IgD-negative memory B cell (primary cell): ENCODE measurements at regions not wholly inside any gene's neighbourhood (a gene's known extent, or its start where the extent isn't known, plus 50 kb on each side); places are given as distances from the start of the nearest gene placed in this dataset.

Experiments used
- H3K27ac Mint-ChIP-seq, 3 donors: one replicate each; pipeline ENCODE4 v1.8.0; 2020 to 2022; ENCODE audit warnings: mild to moderate bottlenecking in 3 of 3, mixed read lengths in 3 of 3, moderate library complexity in 1 of 3
- H3K27me3 Mint-ChIP-seq: one replicate; pipeline ENCODE4 v1.8.0; 2021; ENCODE audit warnings: mixed read lengths
- H3K36me3 Mint-ChIP-seq: one replicate; pipeline ENCODE4 v1.8.0; 2020; ENCODE audit warnings: mild to moderate bottlenecking, mixed read lengths
- H3K4me1 Mint-ChIP-seq, 3 donors: one replicate each; pipeline ENCODE4 v1.8.0; 2020 to 2022; ENCODE audit warnings: mixed read lengths in 3 of 3, mild to moderate bottlenecking in 1 of 3
- H3K4me3 Mint-ChIP-seq, 4 donors: one replicate each; pipeline ENCODE4 v1.8.0; 2020 to 2022; ENCODE audit warnings: mild to moderate bottlenecking in 4 of 4, mixed read lengths in 4 of 4, moderate library complexity in 3 of 4
- H3K9me3 Mint-ChIP-seq, 3 donors: one replicate each; pipeline ENCODE4 v1.8.0; 2020 to 2021; ENCODE audit warnings: mixed read lengths in 3 of 3, mild to moderate bottlenecking in 1 of 3

- Mint-ChIP-seq H3K4me1 (no peaks in the 10 kb centered on the region), H3K36me3 (peaks cover 3% of the 10 kb centered on the region), H3K9me3 (peaks cover 0 to 5% (median 2%) of the 10 kb centered on the region in 3 donors), H3K27me3 (no peaks in the 10 kb centered on the region), H3K4me3 (no peak overlapping the region), H3K27ac (no peak overlapping the region)
These were observed 778.3 kb upstream of the SLC10A2 start for GRCh38 chr13:103844471-103844870.

- Mint-ChIP-seq H3K9me3 (peaks cover 0 to 3% (median 2%) of the 10 kb centered on the region in 3 donors), H3K4me1 (no peaks in the 10 kb centered on the region), H3K4me3 (no peak overlapping the region), H3K27ac (no peak overlapping the region), H3K27me3 (no peaks in the 10 kb centered on the region), H3K36me3 (no peaks in the 10 kb centered on the region)
These were observed 773.2 kb upstream of the SLC10A2 start for GRCh38 chr13:103839460-103839859.

GRCh38 chr13:103835052-103835451 lies 768.8 kb upstream of the SLC10A2 start:
- Mint-ChIP-seq H3K27me3 (no peaks in the 10 kb centered on the region), H3K4me1 (no peaks in the 10 kb centered on the region), H3K9me3 (peaks cover 0 to 7% (median 4%) of the 10 kb centered on the region in 3 donors), H3K36me3 (no peaks in the 10 kb centered on the region), H3K27ac (no peak overlapping the region), H3K4me3 (no peak overlapping the region)

DNA sequence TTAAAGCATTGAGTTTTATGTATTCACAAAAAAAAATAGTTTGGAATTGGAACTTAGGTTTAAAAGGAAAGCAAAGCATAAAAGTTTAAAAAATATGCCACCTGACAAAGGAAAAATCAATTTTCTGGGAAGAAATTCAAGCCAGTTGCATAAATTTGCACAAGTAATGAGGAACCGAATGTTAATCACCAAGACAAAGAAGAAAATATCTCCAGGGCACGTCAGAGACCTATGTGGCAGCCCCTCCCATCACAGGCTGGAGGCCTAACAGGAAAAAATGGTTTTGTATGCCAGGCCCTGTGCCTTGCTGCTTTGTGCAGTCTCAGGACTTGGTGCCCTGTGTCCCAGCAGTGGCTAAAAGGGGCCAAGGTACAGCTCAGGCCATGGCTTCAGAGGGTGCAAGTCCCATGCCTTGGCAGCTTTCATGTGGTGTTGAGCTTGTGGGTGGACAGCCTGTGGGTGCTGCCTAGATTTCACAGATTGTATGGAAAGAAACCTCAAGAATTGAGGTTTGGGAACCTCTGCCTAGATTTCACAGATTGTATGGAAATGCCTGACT lies 767.2 kb upstream of the SLC10A2 start:
- Mint-ChIP-seq H3K27ac (no peak overlapping the region), H3K27me3 (no peaks in the 10 kb centered on the region), H3K36me3 (no peaks in the 10 kb centered on the region), H3K4me1 (no peaks in the 10 kb centered on the region), H3K9me3 (peaks cover 0 to 5% (median 4%) of the 10 kb centered on the region in 3 donors), H3K4me3 (no peak overlapping the region)

DNA sequence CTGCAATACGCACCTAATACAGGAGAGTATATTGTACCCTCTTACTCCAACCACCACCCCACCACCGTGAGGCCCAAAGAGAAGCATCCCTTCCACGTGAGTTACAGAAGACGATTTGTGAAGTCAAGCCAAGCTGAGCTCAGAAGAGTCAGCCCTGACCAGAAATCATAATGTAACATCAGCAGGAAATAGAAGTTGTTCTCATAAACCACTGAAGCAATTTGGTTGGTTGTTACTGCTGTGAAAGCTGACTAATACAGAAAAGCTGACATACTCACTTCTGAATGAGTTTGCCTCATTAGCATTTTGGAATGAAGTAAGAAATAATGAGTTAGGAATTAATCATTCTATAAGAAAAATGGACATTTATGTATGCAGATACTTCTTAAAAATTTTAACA lies 749.4 kb upstream of the SLC10A2 start:
- no peak overlapping the region for H3K4me3 Mint-ChIP-seq
- H3K4me1 Mint-ChIP-seq: no peaks in the 10 kb centered on the region
- H3K27ac Mint-ChIP-seq: no peak overlapping the region
- H3K36me3 Mint-ChIP-seq: no peaks in the 10 kb centered on the region
- H3K27me3 Mint-ChIP-seq: no peaks in the 10 kb centered on the region
- H3K9me3 Mint-ChIP-seq: peaks cover 0 to 7% (median 7%) of the 10 kb centered on the region in 3 donors

- H3K9me3 Mint-ChIP-seq: peaks cover 0 to 9% (median 7%) of the 10 kb centered on the region in 3 donors
- no peak overlapping the region for H3K27ac Mint-ChIP-seq
- no peak overlapping the region for H3K4me3 Mint-ChIP-seq
- H3K27me3 Mint-ChIP-seq: no peaks in the 10 kb centered on the region
- H3K36me3 Mint-ChIP-seq: no peaks in the 10 kb centered on the region
- no peaks in the 10 kb centered on the region for H3K4me1 Mint-ChIP-seq
These were observed 746.8 kb upstream of the SLC10A2 start for GRCh38 chr13:103812971-103813370.

GRCh38 chr13:103812558-103812957 lies 746.3 kb upstream of the SLC10A2 start:
- Mint-ChIP-seq H3K27ac (no peak overlapping the region), H3K36me3 (no peaks in the 10 kb centered on the region), H3K4me1 (no peaks in the 10 kb centered on the region)

DNA sequence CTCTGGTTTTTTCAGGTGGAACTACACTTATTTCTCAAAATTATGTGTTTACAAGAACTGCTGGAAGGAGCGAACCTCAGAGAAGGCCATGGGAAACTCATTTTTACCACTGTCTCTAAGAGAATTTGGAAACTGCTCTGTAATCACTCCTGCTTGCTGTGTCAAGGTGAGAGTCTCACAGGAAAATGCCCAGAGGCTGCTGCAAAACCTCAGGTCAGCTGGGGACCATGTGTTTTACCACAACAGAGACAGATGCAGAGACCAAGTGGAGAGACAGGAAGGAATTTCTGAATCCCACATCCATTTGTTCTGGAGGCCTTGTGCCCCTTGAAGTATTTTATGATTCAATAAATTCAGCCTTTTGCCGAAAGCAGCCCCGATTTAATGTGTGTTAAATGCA lies 743.8 kb upstream of the SLC10A2 start:
- Mint-ChIP-seq H3K4me3 (no peak overlapping the region), H3K27ac (no peak overlapping the region), H3K9me3 (peaks cover 0 to 9% (median 5%) of the 10 kb centered on the region in 3 donors), H3K4me1 (no peaks in the 10 kb centered on the region), H3K27me3 (no peaks in the 10 kb centered on the region), H3K36me3 (no peaks in the 10 kb centered on the region)

More at GRCh38 chr13:103812558-103812957, 746.3 kb upstream of the SLC10A2 start:
- peaks cover 0 to 9% (median 5%) of the 10 kb centered on the region in 3 donors for H3K9me3 Mint-ChIP-seq
- no peak overlapping the region for H3K4me3 Mint-ChIP-seq
- H3K27me3 Mint-ChIP-seq: no peaks in the 10 kb centered on the region

DNA sequence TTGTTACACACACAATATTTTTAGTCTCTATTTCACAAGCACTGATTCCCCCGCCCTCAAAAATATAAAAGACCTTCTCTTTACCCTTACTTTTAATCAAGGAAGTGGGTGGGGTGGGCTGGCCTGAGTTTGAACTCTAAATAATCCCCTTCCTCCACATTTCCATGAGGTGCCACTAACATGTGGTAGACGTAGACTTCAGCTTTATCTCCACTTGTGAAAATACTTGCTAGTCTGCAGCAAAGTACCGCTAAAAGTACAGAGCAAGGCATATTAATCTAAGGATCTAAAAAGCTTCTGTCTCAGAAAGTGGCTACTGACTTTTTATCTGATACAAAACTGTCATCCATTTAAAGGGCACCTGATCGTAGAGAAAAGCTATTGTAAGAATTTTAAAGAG lies 739.6 kb upstream of the SLC10A2 start:
- no peaks in the 10 kb centered on the region for H3K4me1 Mint-ChIP-seq
- H3K27me3 Mint-ChIP-seq: no peaks in the 10 kb centered on the region
- H3K4me3 Mint-ChIP-seq: no peak overlapping the region
- H3K36me3 Mint-ChIP-seq: no peaks in the 10 kb centered on the region
- peaks cover 0 to 6% (median 0%) of the 10 kb centered on the region in 3 donors for H3K9me3 Mint-ChIP-seq
- no peak overlapping the region for H3K27ac Mint-ChIP-seq

DNA sequence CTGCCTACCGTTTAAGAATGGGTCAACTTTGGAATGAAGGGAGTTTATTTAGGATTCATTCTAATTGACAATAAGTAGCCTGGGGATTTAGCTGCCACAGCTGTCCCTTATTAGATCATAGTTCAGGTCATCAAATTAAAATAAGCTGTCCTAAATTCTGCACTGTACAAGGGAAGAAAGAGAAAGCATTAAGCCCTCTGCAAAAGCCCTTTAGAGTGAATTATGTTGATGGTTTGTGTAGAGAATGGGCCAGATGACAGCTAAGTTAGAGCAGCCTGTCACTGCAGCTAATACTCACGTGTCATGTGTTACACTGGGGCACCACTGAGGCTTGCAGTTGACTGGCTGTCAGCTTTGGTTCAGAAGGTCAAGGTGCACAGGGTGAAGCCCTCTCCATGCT lies 737.1 kb upstream of the SLC10A2 start:
- Mint-ChIP-seq H3K4me3 (no peak overlapping the region), H3K27ac (no peak overlapping the region)

DNA sequence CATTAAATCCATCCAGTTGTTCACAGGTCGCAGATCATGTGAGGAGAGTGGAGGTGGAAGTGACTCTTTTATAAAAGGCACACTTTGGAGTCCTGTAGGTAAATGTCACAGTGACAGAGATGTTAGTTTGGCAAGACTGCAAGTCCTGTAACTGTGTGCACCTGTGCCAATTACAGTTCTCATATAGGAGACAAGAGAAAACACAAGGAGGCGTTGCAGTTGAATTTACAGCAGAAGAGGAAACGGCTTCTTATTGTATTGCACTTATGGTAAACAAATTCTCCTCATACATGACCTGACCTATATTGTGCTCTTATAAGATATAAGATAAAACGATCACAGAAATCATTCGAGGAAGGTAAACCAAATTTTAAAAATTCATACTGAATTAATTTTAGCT lies 732.8 kb upstream of the SLC10A2 start:
- H3K36me3 Mint-ChIP-seq: no peaks in the 10 kb centered on the region
- H3K4me1 Mint-ChIP-seq: no peaks in the 10 kb centered on the region

More for the DNA sequence above, 737.1 kb upstream of the SLC10A2 start:
- Mint-ChIP-seq H3K4me1 (no peaks in the 10 kb centered on the region), H3K9me3 (no peaks in the 10 kb centered on the region), H3K36me3 (no peaks in the 10 kb centered on the region), H3K27me3 (no peaks in the 10 kb centered on the region)

DNA sequence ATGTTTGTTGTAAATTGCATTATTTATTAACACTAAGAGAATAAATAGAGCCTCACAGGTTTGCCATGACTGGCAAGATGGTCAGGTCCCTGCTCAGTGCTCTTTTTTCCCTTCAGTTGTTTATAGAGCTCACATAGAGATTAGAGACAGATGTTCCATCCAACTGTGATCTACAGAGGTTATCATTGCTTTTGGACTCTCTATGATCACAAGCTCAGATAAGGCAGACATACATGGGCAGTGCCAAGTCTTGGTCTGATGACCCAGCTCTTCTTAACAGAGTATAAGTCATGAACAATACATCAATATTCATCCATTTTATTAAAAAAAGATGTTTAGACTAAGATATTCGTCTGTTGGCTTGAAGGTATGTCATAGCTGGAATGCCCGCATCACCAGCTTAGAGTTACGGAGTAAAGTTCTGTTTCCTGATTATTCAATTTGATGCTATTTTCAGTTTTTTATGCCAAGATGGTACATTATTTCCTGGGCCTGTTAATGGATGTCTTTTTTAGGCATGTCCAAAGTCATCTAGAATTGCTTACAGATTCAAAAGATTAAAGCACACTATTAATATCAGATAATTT lies 729.8 kb upstream of the SLC10A2 start:
- Mint-ChIP-seq H3K27me3 (no peaks in the 10 kb centered on the region), H3K9me3 (peaks cover 0 to 10% (median 5%) of the 10 kb centered on the region in 3 donors), H3K27ac (no peak overlapping the region), H3K4me3 (no peak overlapping the region), H3K4me1 (no peaks in the 10 kb centered on the region), H3K36me3 (no peaks in the 10 kb centered on the region)

More for the DNA sequence above, 732.8 kb upstream of the SLC10A2 start:
- H3K9me3 Mint-ChIP-seq: no peaks in the 10 kb centered on the region
- no peaks in the 10 kb centered on the region for H3K27me3 Mint-ChIP-seq
- H3K27ac Mint-ChIP-seq: no peak overlapping the region
- no peak overlapping the region for H3K4me3 Mint-ChIP-seq

DNA sequence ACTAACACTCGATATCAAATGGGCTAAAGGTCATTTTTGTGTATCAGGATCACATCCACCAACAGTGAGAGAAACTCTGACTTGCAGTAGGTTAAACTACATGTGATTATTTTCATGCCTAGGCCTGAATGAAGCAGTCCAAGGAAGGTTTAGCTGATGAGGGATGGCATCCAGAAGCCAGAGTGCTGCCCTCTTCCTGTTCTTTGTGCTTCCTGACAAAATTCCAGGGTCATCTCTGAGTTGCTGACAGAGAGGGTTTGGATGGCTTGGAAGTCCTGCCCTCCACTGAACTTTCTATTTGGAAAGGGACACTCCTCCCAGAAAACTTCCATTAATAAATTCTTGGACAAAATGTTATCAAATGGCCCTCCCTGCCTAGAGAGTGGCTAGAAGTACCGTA lies 728.3 kb upstream of the SLC10A2 start:
- no peak overlapping the region for H3K4me3 Mint-ChIP-seq
- no peaks in the 10 kb centered on the region for H3K36me3 Mint-ChIP-seq
- no peaks in the 10 kb centered on the region for H3K4me1 Mint-ChIP-seq

DNA sequence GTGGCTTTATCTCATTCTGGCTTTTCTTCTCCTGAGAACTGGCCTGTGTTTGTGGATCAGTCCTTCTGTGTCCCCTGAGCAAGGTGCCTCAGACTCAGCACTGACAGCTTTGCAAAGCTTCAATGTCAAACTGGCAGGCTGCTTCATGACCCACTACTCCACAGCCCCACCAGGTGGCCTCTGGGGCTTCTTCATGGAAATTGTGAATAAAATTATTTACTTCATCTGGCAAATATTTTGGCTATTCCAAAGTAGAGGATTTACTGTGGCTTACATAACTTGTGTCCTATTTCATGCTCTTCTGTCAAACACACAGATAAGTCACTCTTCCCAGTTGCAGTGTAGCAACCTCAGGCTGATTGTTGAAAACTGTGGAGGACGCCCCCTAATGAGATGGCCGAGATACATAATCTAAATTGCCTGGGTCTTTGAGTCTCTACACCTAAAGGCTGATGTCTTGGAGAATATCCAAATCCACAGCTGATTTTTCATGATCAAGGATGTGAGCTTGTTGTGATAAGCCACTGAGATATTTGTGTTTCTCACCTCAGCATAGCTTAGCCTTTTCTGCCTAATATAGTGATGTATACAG lies 721.9 kb upstream of the SLC10A2 start:
- Mint-ChIP-seq H3K27ac (no peak overlapping the region), H3K9me3 (peaks cover 0 to 15% (median 0%) of the 10 kb centered on the region in 3 donors), H3K36me3 (no peaks in the 10 kb centered on the region), H3K4me1 (no peaks in the 10 kb centered on the region), H3K27me3 (no peaks in the 10 kb centered on the region), H3K4me3 (peak overlapping the region in 1 of 4 donors; percentile 51)

More for the DNA sequence above, 728.3 kb upstream of the SLC10A2 start:
- Mint-ChIP-seq H3K9me3 (peaks cover 0 to 11% (median 5%) of the 10 kb centered on the region in 3 donors), H3K27ac (no peak overlapping the region), H3K27me3 (no peaks in the 10 kb centered on the region)

DNA sequence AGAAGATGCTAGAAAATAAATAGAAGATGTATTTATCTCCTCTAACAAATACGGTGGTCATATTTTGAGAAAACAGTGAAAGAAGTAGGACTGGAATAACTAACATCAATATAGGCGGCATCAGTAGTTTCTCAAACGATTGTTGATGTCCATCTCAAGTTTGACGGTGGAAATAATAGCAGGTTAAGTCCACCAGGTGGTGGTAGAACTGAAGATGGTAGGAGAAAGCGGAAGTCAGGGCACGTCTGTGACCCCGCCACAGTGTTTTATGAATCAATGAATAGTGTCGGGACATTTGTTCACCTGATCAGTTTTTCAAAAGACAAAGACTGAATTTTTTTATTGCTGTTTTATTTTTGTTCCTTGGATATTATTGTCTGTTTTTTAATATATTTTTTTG lies 706.4 kb upstream of the SLC10A2 start:
- peaks cover 0 to 2% (median 0%) of the 10 kb centered on the region in 3 donors for H3K4me1 Mint-ChIP-seq
- H3K27ac Mint-ChIP-seq: no peak overlapping the region
- no peak overlapping the region for H3K4me3 Mint-ChIP-seq
- peaks cover 4 to 18% (median 5%) of the 10 kb centered on the region in 3 donors for H3K9me3 Mint-ChIP-seq
- H3K36me3 Mint-ChIP-seq: no peaks in the 10 kb centered on the region
- no peaks in the 10 kb centered on the region for H3K27me3 Mint-ChIP-seq

- Mint-ChIP-seq H3K27me3 (no peaks in the 10 kb centered on the region), H3K4me1 (peaks cover 0 to 3% (median 0%) of the 10 kb centered on the region in 3 donors), H3K36me3 (no peaks in the 10 kb centered on the region), H3K9me3 (peaks cover 0 to 3% (median 0%) of the 10 kb centered on the region in 3 donors), H3K27ac (no peak overlapping the region), H3K4me3 (no peak overlapping the region)
These were observed 696.3 kb upstream of the SLC10A2 start for GRCh38 chr13:103762523-103762922.
